H1 (cell line): ENCODE measurements at regions not wholly inside any gene's neighbourhood (a gene's known extent, or its start where the extent isn't known, plus 50 kb on each side); places are given as distances from the start of the nearest gene placed in this dataset.

Experiments used
- CTCF ChIA-PET: fragments of 300-600 bp; sonication (Branson Sonifier 250); formaldehyde crosslinking; loops from one replicate; lab custom pipeline; 2021; ENCODE audit not compliant: partially characterized antibody; lab: Charles Lee
- POLR2A ChIA-PET: fragments of 300-600 bp; sonication (Branson Sonifier 250); formaldehyde crosslinking; loops from one replicate; lab custom pipeline; 2021; ENCODE audit warnings: inconsistent platforms; ENCODE audit not compliant: partially characterized antibody; lab: Charles Lee
- DNase-seq, 2 experiments: peaks; one replicate each; pipeline versions ENCODE4 v3.0.0 to v3.0.0-alpha.2; 2010 to 2022; ENCODE audit warnings: low spot score in 2 of 2, low read depth in 1 of 2, mixed read lengths in 1 of 2
- FAIRE-seq: peaks from 2 replicates; lab custom pipeline; 2011; peaks lifted over from hg19 to GRCh38; lab: Jason Lieb, UNC
- H2AFZ ChIP-seq: 2 replicates; pipeline ENCODE4 v1.8.1; 2012; ENCODE audit warnings: low read length, inconsistent platforms
- H2AK5ac ChIP-seq: 2 replicates; pipeline ENCODE4 v1.6.1; 2013; ENCODE audit warnings: low read depth, low read length
- H2BK120ac ChIP-seq: replicated peaks from 2 replicates; pipeline ENCODE3; 2013; ENCODE audit warnings: low read depth, low read length, inconsistent platforms
- H2BK12ac ChIP-seq: 2 replicates; pipeline ENCODE4 v1.6.1; 2013; ENCODE audit warnings: low read depth, low read length
- H2BK15ac ChIP-seq: 2 replicates; pipeline ENCODE4 v1.6.1; 2013; ENCODE audit warnings: low read length
- H2BK20ac ChIP-seq: 2 replicates; pipeline ENCODE4 v1.6.1; 2013; ENCODE audit warnings: low read length
- H2BK5ac ChIP-seq: 2 replicates; pipeline ENCODE4 v1.6.1; 2013; ENCODE audit warnings: low read depth, low read length
- H3K14ac ChIP-seq: 2 replicates; pipeline ENCODE4 v1.6.1; 2013; ENCODE audit warnings: inconsistent platforms; ENCODE audit not compliant: insufficient read length
- H3K18ac ChIP-seq: 2 replicates; pipeline ENCODE4 v1.6.1; 2013; ENCODE audit warnings: low read length; ENCODE audit errors: extremely low read depth
- H3K23ac ChIP-seq: 2 replicates; pipeline ENCODE4 v1.6.1; 2013; ENCODE audit warnings: inconsistent platforms; ENCODE audit not compliant: insufficient read length
- H3K23me2 ChIP-seq: 2 replicates; pipeline ENCODE4 v1.6.1; 2013; ENCODE audit warnings: low read depth, low read length
- H3K27ac ChIP-seq: 2 replicates; pipeline ENCODE4 v1.6.1; 2011; ENCODE audit warnings: low read depth, low read length, inconsistent platforms
- H3K27me3 ChIP-seq, 4 experiments: replicated peaks in 1 of 4; 1 replicate in 1 of 4; 2 replicates in 3 of 4; pipeline versions ENCODE4 v1.6.1 to v1.8.1; 2011 to 2013; ENCODE audit warnings: low read length in 3 of 4, mild to moderate bottlenecking in 3 of 4, inconsistent platforms in 2 of 4, mixed read lengths in 2 of 4, moderate library complexity in 1 of 4; ENCODE audit not compliant: control insufficient read depth in 3 of 4, insufficient read depth in 3 of 4; ENCODE audit errors: extremely low read depth in 1 of 4
- H3K36me3 ChIP-seq, 4 experiments: 2 replicates each; pipeline versions ENCODE4 v1.6.1 to v1.8.1; 2011 to 2013; ENCODE audit warnings: mild to moderate bottlenecking in 4 of 4, low read length in 3 of 4, moderate library complexity in 2 of 4, control low read depth in 1 of 4, inconsistent platforms in 1 of 4; ENCODE audit not compliant: insufficient read depth in 4 of 4, control insufficient read depth in 2 of 4
- H3K4ac ChIP-seq: replicated peaks from 2 replicates; pipeline ENCODE3; 2013; ENCODE audit warnings: low read length, low read depth, mixed read lengths, inconsistent platforms; ENCODE audit not compliant: insufficient read length
- H3K4me1 ChIP-seq, 4 experiments: replicated peaks in 1 of 4; 1 replicate in 1 of 4; 2 replicates in 3 of 4; pipeline versions ENCODE4 v1.6.1 to v1.8.1; 2011 to 2013; ENCODE audit warnings: low read length in 3 of 4, inconsistent platforms in 2 of 4, mixed read lengths in 1 of 4; ENCODE audit not compliant: insufficient read depth in 4 of 4, control insufficient read depth in 3 of 4
- H3K4me2 ChIP-seq, 2 experiments: 2 replicates each; pipeline versions ENCODE4 v1.6.1 to v1.8.1; 2011 to 2013; ENCODE audit warnings: low read depth in 2 of 2, low read length in 2 of 2, control low read depth in 1 of 2, inconsistent platforms in 1 of 2, mild to moderate bottlenecking in 1 of 2; ENCODE audit not compliant: insufficient read depth in 1 of 2
- H3K4me3 ChIP-seq, 4 experiments: fragments of 200-600, 300-600 bp in 1 of 4; sonication (generic), shearing (Covaris generic), sonication (Bioruptor Twin) in 1 of 4; 2 replicates each; pipeline versions ENCODE4 v1.5.1 to v1.8.1; 2011 to 2016; ENCODE audit warnings: low read length in 4 of 4, low read depth in 3 of 4, control low read depth in 2 of 4, inconsistent platforms in 2 of 4, mild to moderate bottlenecking in 2 of 4, mixed read lengths in 1 of 4, moderate library complexity in 1 of 4; ENCODE audit not compliant: insufficient read depth in 2 of 4; ENCODE audit errors: extremely low read depth in 1 of 4
- H3K56ac ChIP-seq: replicated peaks from 2 replicates; pipeline ENCODE3; 2013; ENCODE audit warnings: low read depth, mild to moderate bottlenecking, mixed read lengths, low read length, inconsistent platforms; ENCODE audit not compliant: insufficient read length
- H3K79me1 ChIP-seq: 2 replicates; pipeline ENCODE4 v1.6.1; 2013; ENCODE audit warnings: low read depth, low read length, control low read depth
- H3K79me2 ChIP-seq, 2 experiments: 2 replicates each; pipeline versions ENCODE4 v1.6.1 to v1.8.1; 2012 to 2013; ENCODE audit warnings: low read length in 2 of 2, mild to moderate bottlenecking in 2 of 2, inconsistent platforms in 1 of 2; ENCODE audit not compliant: insufficient read depth in 2 of 2, control insufficient read depth in 1 of 2
- H3K9ac ChIP-seq, 4 experiments: replicated peaks in 1 of 4; 1 replicate in 1 of 4; 2 replicates in 3 of 4; pipeline versions ENCODE4 v1.6.1 to v1.8.1; 2011 to 2013; ENCODE audit warnings: low read depth in 3 of 4, low read length in 3 of 4, control low read depth in 2 of 4, mild to moderate bottlenecking in 2 of 4, moderate library complexity in 2 of 4, inconsistent platforms in 1 of 4; ENCODE audit errors: extremely low read depth in 1 of 4
- H3K9me3 ChIP-seq, 2 experiments: 2 replicates each; pipeline versions ENCODE4 v1.6.1 to v1.8.1; 2012 to 2013; ENCODE audit warnings: mild to moderate bottlenecking in 2 of 2, moderate library complexity in 2 of 2, control low read depth in 1 of 2, inconsistent platforms in 1 of 2, low read depth in 1 of 2, low read length in 1 of 2, mixed read lengths in 1 of 2; ENCODE audit not compliant: insufficient read depth in 2 of 2
- H4K20me1 ChIP-seq, 2 experiments: replicated peaks in 1 of 2; 2 replicates each; pipeline versions ENCODE3 to v1.8.1; 2011 to 2013; ENCODE audit warnings: inconsistent platforms in 2 of 2, low read length in 2 of 2, mild to moderate bottlenecking in 1 of 2; ENCODE audit not compliant: insufficient read depth in 2 of 2, control insufficient read depth in 1 of 2
- H4K5ac ChIP-seq: 2 replicates; pipeline ENCODE4 v1.6.1; 2013; ENCODE audit warnings: low read length, low read depth, mixed read lengths, inconsistent platforms; ENCODE audit not compliant: insufficient read length
- H4K8ac ChIP-seq: 2 replicates; pipeline ENCODE4 v1.8.0; 2013; ENCODE audit warnings: mild to moderate bottlenecking, moderate library complexity, low read length, inconsistent platforms; ENCODE audit not compliant: insufficient read depth; ENCODE audit errors: extremely low read depth
- H4K91ac ChIP-seq: replicated peaks from 2 replicates; pipeline ENCODE3; 2013; ENCODE audit warnings: low read length, mixed read lengths, inconsistent platforms; ENCODE audit not compliant: insufficient read length
- CHD1 ChIP-seq: IDR thresholded peaks from 2 replicates; pipeline ENCODE4 v1.6.1; 2012; ENCODE audit warnings: low read depth, low read length, improper control_type of control experiment
- JUND ChIP-seq: IDR thresholded peaks from 2 replicates; pipeline ENCODE4 v1.6.1; 2011; ENCODE audit warnings: mild to moderate bottlenecking, improper control_type of control experiment, low read length
- MAFK ChIP-seq: IDR thresholded peaks from 2 replicates; pipeline ENCODE4 v1.6.1; 2012; ENCODE audit warnings: low read depth, mild to moderate bottlenecking, improper control_type of control experiment, low read length
- RNF2 ChIP-seq: fragments of 200-900, 300-1000 bp; sonication (generic); IDR thresholded peaks from 2 replicates; pipeline ENCODE4 v1.7.1; 2016; ENCODE audit warnings: borderline replicate concordance, low read depth, mild to moderate bottlenecking, antibody characterized with exemption, low read length; ENCODE audit not compliant: poor library complexity, severe bottlenecking; ENCODE audit errors: missing control alignments
- SP2 ChIP-seq: IDR thresholded peaks from 2 replicates; pipeline ENCODE4 v1.6.1; 2012; ENCODE audit warnings: mild to moderate bottlenecking, low read length, inconsistent platforms
- TAF7 ChIP-seq: optimal IDR thresholded peaks from 2 replicates; pipeline ENCODE3; 2011; ENCODE audit warnings: low read depth, mild to moderate bottlenecking, inconsistent platforms, low read length, moderate library complexity, borderline replicate concordance
- WGBS, 2 experiments: shearing (Covaris generic) in 1 of 2; methylation state at CpG; one replicate each; pipeline versions ENCODE4 v1.1.6 to v1.1.7; 2013 to 2015; ENCODE audit warnings: low lambda C conversion rate in 2 of 2, mixed read lengths in 2 of 2, inconsistent platforms in 1 of 2, low coverage in 1 of 2, missing lambda C conversion rate in 1 of 2; ENCODE audit not compliant: insufficient replicate concordance in 2 of 2, insufficient coverage in 1 of 2, insufficient read length in 1 of 2; ENCODE audit errors: extremely low coverage in 1 of 2, missing lambda C conversion rate in 1 of 2; 5-methylcytosine and 5-hydroxymethylcytosine counted together

GRCh38 chr6:141421378-141421777 lies 711.3 kb upstream of the GJE1 start:
- no peak overlapping the region for H2BK120ac ChIP-seq
- H3K4me1 ChIP-seq, result no peaks in the 10 kb centered on the region
- no peak overlapping the region for H3K4me3 ChIP-seq
- no peak overlapping the region for H2BK12ac ChIP-seq
- no peak overlapping the region for H3K14ac ChIP-seq
- H4K5ac ChIP-seq, result no peak overlapping the region
- no peak overlapping the region for H3K4ac ChIP-seq
- no peak overlapping the region for H2BK5ac ChIP-seq
- H2AK5ac ChIP-seq, result no peak overlapping the region
- ChIA-PET CTCF (no interaction called here), POLR2A (no interaction called here)
- no peaks in the 10 kb centered on the region for H4K20me1 ChIP-seq
- FAIRE-seq, result no peak
- no peak overlapping the region for H3K23ac ChIP-seq
- H3K4me2 ChIP-seq, result no peak overlapping the region
- no peaks in the 10 kb centered on the region for H3K79me2 ChIP-seq
- H4K91ac ChIP-seq, result no peak overlapping the region
- no peak overlapping the region for H2AFZ ChIP-seq
- no peak overlapping the region for H3K56ac ChIP-seq
- no peak overlapping the region for H3K18ac ChIP-seq
- H2BK15ac ChIP-seq, result no peak overlapping the region
- H3K9ac ChIP-seq, result no peak overlapping the region
- no peak for DNase-seq
- no peak overlapping the region for H2BK20ac ChIP-seq
- H3K23me2 ChIP-seq, result no peaks in the 10 kb centered on the region; the same call in 1 of the 2 replicates
- H4K8ac ChIP-seq, result no peak overlapping the region
- no peaks in the 10 kb centered on the region for H3K79me1 ChIP-seq
- H3K27me3 ChIP-seq, result no peaks in the 10 kb centered on the region
- no peaks in the 10 kb centered on the region for H3K9me3 ChIP-seq
- H3K27ac ChIP-seq, result no peak overlapping the region
- no peaks in the 10 kb centered on the region for H3K36me3 ChIP-seq
- WGBS, 2 experiments, result 89% methylated on average over 4 of the region's 4 CpGs; no CpG with 5 or more reads in 1 of the 2 experiments
- TF ChIP-seq JUND (no peak), TAF7 (no peak), RNF2 (no peak), SP2 (no peak), CHD1 (no peak), MAFK (no peak)
